GM18519 (cell line): ENCODE measurements at regions not wholly inside any gene's neighbourhood (a gene's known extent, or its start where the extent isn't known, plus 50 kb on each side); places are given as distances from the start of the nearest gene placed in this dataset.
"Not testable (repeated sequence)": the region's sequence is repeated elsewhere in the genome, so short reads cannot be mapped to it uniquely, and the experiment has no call there.

Experiments
- ATAC-seq: cut with Tn5 transposase; IDR thresholded peaks from one replicate; pipeline ENCODE4 v1.9.1; 2021; ENCODE audit warnings: mild to moderate bottlenecking, moderate library complexity; ENCODE audit not compliant: unreplicated experiment, low FRiP score

GRCh38 chr4:187378441-187378840, 617.1 kb upstream of the ZFP42 start:
- ATAC-seq = no peak

GRCh38 chr4:187380181-187380581, 615.4 kb upstream of the ZFP42 start:
- no peak for ATAC-seq

GRCh38 chr4:187383181-187383580, 612.4 kb upstream of the ZFP42 start:
- ATAC-seq = no peak

GRCh38 chr4:187387739-187388138, 607.8 kb upstream of the ZFP42 start:
- ATAC-seq = no peak

GRCh38 chr4:187389420-187389819, 606.2 kb upstream of the ZFP42 start:
- ATAC-seq = no peak

- ATAC-seq = no peak
Measured at GRCh38 chr4:187390646-187391045, 604.9 kb upstream of the ZFP42 start.

GRCh38 chr4:187393531-187394344, 601.8 kb upstream of the ZFP42 start:
- ATAC-seq = no peak

- no peak for ATAC-seq
Measured at GRCh38 chr4:187396106-187396505, 599.5 kb upstream of the ZFP42 start.

- not testable (repeated sequence) for ATAC-seq
Measured at GRCh38 chr4:187408447-187408846, 587.1 kb upstream of the ZFP42 start.

- no peak for ATAC-seq
Measured at GRCh38 chr4:187413564-187414358, 581.8 kb upstream of the ZFP42 start.

- no peak for ATAC-seq
Measured at GRCh38 chr4:187414716-187415115, 580.9 kb upstream of the ZFP42 start.

- no peak for ATAC-seq
Measured at GRCh38 chr4:187415231-187415630, 580.3 kb upstream of the ZFP42 start.

- no peak for ATAC-seq
Measured at GRCh38 chr4:187416216-187416615, 579.4 kb upstream of the ZFP42 start.

GRCh38 chr4:187417721-187418120, 577.9 kb upstream of the ZFP42 start:
- no peak for ATAC-seq

- ATAC-seq = no peak
Measured at GRCh38 chr4:187422655-187423054, 572.9 kb upstream of the ZFP42 start.

GRCh38 chr4:187424636-187425035, 570.9 kb upstream of the ZFP42 start:
- no peak for ATAC-seq

GRCh38 chr4:187426511-187426910, 569.1 kb upstream of the ZFP42 start:
- no peak for ATAC-seq

GRCh38 chr4:187432310-187432709, 563.3 kb upstream of the ZFP42 start:
- ATAC-seq = no peak

GRCh38 chr4:187433141-187433540, 562.4 kb upstream of the ZFP42 start:
- ATAC-seq = no peak

- ATAC-seq = no peak
Measured at GRCh38 chr4:187436251-187436650, 559.3 kb upstream of the ZFP42 start.

- ATAC-seq = no peak
Measured at GRCh38 chr4:187444061-187444460, 551.5 kb upstream of the ZFP42 start.

- ATAC-seq = no peak
Measured at GRCh38 chr4:187449702-187450101, 545.9 kb upstream of the ZFP42 start.
